A673 (cell line): ENCODE measurements at regions not wholly inside any gene's neighbourhood (a gene's known extent, or its start where the extent isn't known, plus 50 kb on each side); places are given as distances from the start of the nearest gene placed in this dataset.

ENCODE experiments used
- BruUV-seq: library from RNA; stranded (reverse); fragments of 400-500 nt; replicated peaks from 2 replicates; lab custom pipeline; 2021; lab: Mats Ljungman, UMichigan
- CTCF ChIA-PET: fragments of 300-600 bp; sonication (Branson Sonifier 250); formaldehyde crosslinking; loops from one replicate; lab custom pipeline; 2022; ENCODE audit warnings: antibody characterized with exemption; lab: Charles Lee
- POLR2A ChIA-PET: fragments of 300-600 bp; sonication (Branson Sonifier 250); formaldehyde crosslinking; loops from one replicate; lab custom pipeline; 2022; ENCODE audit warnings: antibody characterized with exemption; ENCODE audit not compliant: low non-redundant PET; lab: Charles Lee
- DNase-seq: peaks from one replicate; pipeline ENCODE4 v3.0.0-alpha.2; 2015; ENCODE audit warnings: low spot score
- H3K27ac ChIP-seq: fragments of 200-600 bp; sonication (generic); 2 replicates; pipeline ENCODE4 v1.5.1; 2016; ENCODE audit warnings: mixed run types, low read depth, mild to moderate bottlenecking, mixed read lengths, antibody characterized with exemption, low read length; ENCODE audit not compliant: poor library complexity, severe bottlenecking
- H3K27me3 ChIP-seq: fragments of 200-600 bp; sonication (generic); replicated peaks from 2 replicates; pipeline ENCODE4 v1.6.1; 2017; ENCODE audit warnings: mixed run types, low read depth, mild to moderate bottlenecking, mixed read lengths, antibody characterized with exemption, low read length; ENCODE audit not compliant: insufficient read depth, poor library complexity
- H3K36me3 ChIP-seq: fragments of 200-600 bp; sonication (generic); 2 replicates; pipeline ENCODE4 v1.6.1; 2016; ENCODE audit warnings: mixed run types, mild to moderate bottlenecking, mixed read lengths, antibody characterized with exemption, low read length; ENCODE audit not compliant: insufficient read depth, poor library complexity, severe bottlenecking
- H3K4me1 ChIP-seq: fragments of 200-600 bp; sonication (generic); 2 replicates; pipeline ENCODE4 v1.6.1; 2017; ENCODE audit warnings: mixed run types, mild to moderate bottlenecking, mixed read lengths, antibody characterized with exemption, low read length; ENCODE audit not compliant: insufficient read depth, poor library complexity, severe bottlenecking
- H3K4me3 ChIP-seq: fragments of 200-600 bp; sonication (generic); 2 replicates; pipeline ENCODE4 v1.5.1; 2016; ENCODE audit warnings: low read depth, mixed run types, mild to moderate bottlenecking, mixed read lengths, low read length; ENCODE audit not compliant: poor library complexity, severe bottlenecking
- H3K9me3 ChIP-seq: fragments of 200-600 bp; sonication (generic); 2 replicates; pipeline ENCODE4 v1.6.1; 2016; ENCODE audit warnings: mixed run types, low read depth, mild to moderate bottlenecking, mixed read lengths, antibody characterized with exemption, low read length; ENCODE audit not compliant: poor library complexity, severe bottlenecking
- EZH2 ChIP-seq: fragments of 200-600 bp; sonication (generic); IDR thresholded peaks from 2 replicates; pipeline ENCODE4 v1.6.1; 2017; ENCODE audit warnings: borderline replicate concordance, low read depth, mild to moderate bottlenecking, mixed read lengths, antibody characterized with exemption, low read length; ENCODE audit not compliant: poor library complexity, severe bottlenecking
- intact Hi-C: fragments of 100-400 bp; cut with micrococcal nuclease; formaldehyde crosslinking; loops from one replicate; pipeline ENCODE4 v1.10.0; 2022; ENCODE audit not compliant: unreplicated experiment
- TF ChIP-seq, protein P1 (sequence below): fragments of 300-800, 200-600 bp; sonication (generic); conservative IDR thresholded peaks from 2 replicates; pipeline ENCODE4 v1.5.1; 2017; ENCODE audit warnings: low read depth, mild to moderate bottlenecking, antibody characterized with exemption, low read length, moderate library complexity, mixed read lengths

DNA sequence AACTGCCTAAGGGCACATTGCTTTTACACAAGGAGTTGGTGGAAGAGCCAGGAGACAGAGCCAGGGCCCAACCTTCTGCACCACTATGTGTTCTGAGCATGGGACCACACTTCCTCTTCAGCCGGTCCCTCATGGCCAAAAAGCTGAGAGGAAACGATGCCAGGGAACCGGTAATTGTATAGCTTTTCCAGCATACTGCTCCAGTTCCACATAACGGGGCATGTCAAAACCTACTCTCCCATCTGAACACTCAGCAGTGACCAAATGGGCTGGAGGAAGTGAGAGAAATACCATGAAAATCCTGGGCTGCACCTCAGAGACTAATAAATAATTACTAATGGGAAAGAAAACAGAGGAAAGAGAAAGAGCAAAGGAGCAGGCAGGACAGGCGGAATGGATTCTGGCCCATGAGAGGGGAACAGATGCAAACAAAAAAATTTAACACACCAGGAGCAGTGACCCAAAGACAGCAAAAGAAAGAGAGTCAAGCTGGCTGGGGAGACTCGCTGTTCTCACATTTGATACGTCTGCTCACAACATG is 52.0 kb upstream of the BMP2 start:
- Histone ChIP-seq H3K27me3 (peaks cover 4% of the 10 kb centered on the region), H3K4me3 (no peak overlapping the region), H3K9me3 (no peaks in the 10 kb centered on the region), H3K27ac (no peak overlapping the region), H3K36me3 (no peaks in the 10 kb centered on the region), H3K4me1 (no peaks in the 10 kb centered on the region)
- POLR2A ChIA-PET, result no interaction called here
- intact Hi-C loops, result no loop called here
- TF ChIP-seq, protein P1, sequence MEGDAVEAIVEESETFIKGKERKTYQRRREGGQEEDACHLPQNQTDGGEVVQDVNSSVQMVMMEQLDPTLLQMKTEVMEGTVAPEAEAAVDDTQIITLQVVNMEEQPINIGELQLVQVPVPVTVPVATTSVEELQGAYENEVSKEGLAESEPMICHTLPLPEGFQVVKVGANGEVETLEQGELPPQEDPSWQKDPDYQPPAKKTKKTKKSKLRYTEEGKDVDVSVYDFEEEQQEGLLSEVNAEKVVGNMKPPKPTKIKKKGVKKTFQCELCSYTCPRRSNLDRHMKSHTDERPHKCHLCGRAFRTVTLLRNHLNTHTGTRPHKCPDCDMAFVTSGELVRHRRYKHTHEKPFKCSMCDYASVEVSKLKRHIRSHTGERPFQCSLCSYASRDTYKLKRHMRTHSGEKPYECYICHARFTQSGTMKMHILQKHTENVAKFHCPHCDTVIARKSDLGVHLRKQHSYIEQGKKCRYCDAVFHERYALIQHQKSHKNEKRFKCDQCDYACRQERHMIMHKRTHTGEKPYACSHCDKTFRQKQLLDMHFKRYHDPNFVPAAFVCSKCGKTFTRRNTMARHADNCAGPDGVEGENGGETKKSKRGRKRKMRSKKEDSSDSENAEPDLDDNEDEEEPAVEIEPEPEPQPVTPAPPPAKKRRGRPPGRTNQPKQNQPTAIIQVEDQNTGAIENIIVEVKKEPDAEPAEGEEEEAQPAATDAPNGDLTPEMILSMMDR, result no peak
- TF ChIP-seq EZH2, result no peak
- no TSS peak for BruUV-seq
- no peak for DNase-seq
- CTCF ChIA-PET, result no interaction called here

- TF ChIP-seq EZH2, result no peak
- TF ChIP-seq, protein P1, result no peak
- POLR2A ChIA-PET, result no interaction called here
- intact Hi-C loops, result no loop called here
Measured at GRCh38 chr20:6714279-6714711, 53.2 kb upstream of the BMP2 start.

GRCh38 chr20:6711951-6712649 is 55.4 kb upstream of the BMP2 start:
- H3K4me3 ChIP-seq, result no peak overlapping the region
- POLR2A ChIA-PET, result no interaction called here
- DNase-seq, result no peak
- H3K27ac ChIP-seq, result no peak overlapping the region
- TF ChIP-seq, protein P1, result no peak
- no peak for TF ChIP-seq EZH2
- no peaks in the 10 kb centered on the region for H3K9me3 ChIP-seq
- no peaks in the 10 kb centered on the region for H3K4me1 ChIP-seq
- intact Hi-C loops, result no loop called here
- CTCF ChIA-PET, result no interaction called here
- no peaks in the 10 kb centered on the region for H3K36me3 ChIP-seq
- H3K27me3 ChIP-seq, result peaks cover 4% of the 10 kb centered on the region
- no TSS peak for BruUV-seq

More at GRCh38 chr20:6714279-6714711, 53.2 kb upstream of the BMP2 start:
- Histone ChIP-seq H3K4me3 (no peak overlapping the region), H3K9me3 (no peaks in the 10 kb centered on the region), H3K27me3 (peaks cover 4% of the 10 kb centered on the region), H3K4me1 (no peaks in the 10 kb centered on the region), H3K27ac (no peak overlapping the region), H3K36me3 (no peaks in the 10 kb centered on the region)
- CTCF ChIA-PET, result no interaction called here
- BruUV-seq, result no TSS peak
- DNase-seq, result no peak
